Caki2 (cell line): ENCODE measurements at regions not wholly inside any gene's neighbourhood (a gene's known extent, or its start where the extent isn't known, plus 50 kb on each side); places are given as distances from the start of the nearest gene placed in this dataset.

Experiments
- DNase-seq: peaks from one replicate; pipeline ENCODE4 v3.0.0-alpha.2; 2015; ENCODE audit warnings: low read depth
- in situ Hi-C: cut with HindIII; loops from 2 replicates; pipeline ENCODE4 v1.10.0; 2016; ENCODE audit warnings: low sequenced_read_pairs, low pct_unique_long_range_greater_than_20kb, mixed read lengths

DNA sequence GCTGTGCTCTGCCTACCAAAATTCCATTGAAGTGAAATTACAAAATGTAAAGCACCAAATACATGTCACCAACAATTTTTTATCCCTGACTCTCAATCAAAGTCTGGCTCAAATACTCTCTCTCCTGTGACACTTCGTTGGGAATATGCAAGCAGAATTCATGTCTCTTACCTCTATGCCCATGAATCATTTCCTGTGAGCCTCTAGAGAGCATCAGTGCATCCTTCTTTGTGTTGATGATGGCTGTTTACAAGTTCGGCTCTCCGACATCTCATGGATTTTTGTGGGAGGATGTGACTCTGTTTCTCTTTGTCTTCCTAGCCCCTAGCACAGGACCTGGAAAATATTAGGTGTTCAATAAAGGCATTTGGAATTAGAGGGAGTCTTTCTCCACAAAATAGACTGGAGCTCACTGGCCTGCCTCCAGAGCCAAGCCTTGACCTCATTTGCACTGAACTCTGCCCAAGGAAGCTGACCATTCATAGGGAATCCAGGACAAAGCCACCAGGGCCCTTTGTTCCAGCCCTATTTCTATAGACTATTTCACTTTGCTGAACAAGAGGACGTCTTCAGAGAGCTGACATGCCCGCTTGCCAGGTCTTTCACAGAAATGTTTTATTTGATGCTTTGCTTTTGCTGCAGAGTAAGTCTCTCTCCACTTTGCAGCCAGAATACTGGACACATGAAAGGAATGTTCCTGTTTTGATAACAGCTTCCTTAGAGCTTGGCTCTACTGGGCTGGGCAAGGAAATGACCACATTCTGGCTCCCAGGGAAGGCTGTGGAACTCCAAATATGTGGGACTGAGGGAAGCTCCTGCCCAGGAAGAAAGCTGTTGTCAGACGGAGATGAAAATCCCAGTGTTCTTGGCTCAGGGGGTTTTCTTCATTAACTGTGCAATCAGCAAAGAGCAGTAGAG, 194.5 kb upstream of the CDYL start:
- in situ Hi-C loops = no loop called here

GRCh38 chr6:4580361-4580760, 195.8 kb upstream of the CDYL start:
- in situ Hi-C loops = no loop called here
- DNase-seq = no peak

More for the DNA sequence above, 194.5 kb upstream of the CDYL start:
- no peak for DNase-seq

- in situ Hi-C loops = no loop called here
- no peak for DNase-seq
These were observed 198.8 kb upstream of the CDYL start for GRCh38 chr6:4577406-4577805.

GRCh38 chr6:4575714-4576113, 200.5 kb upstream of the CDYL start:
- no peak for DNase-seq
- in situ Hi-C loops = no loop called here

- in situ Hi-C loops = no loop called here
- DNase-seq = no peak
These were observed 202.2 kb upstream of the CDYL start for GRCh38 chr6:4574007-4574406.

DNA sequence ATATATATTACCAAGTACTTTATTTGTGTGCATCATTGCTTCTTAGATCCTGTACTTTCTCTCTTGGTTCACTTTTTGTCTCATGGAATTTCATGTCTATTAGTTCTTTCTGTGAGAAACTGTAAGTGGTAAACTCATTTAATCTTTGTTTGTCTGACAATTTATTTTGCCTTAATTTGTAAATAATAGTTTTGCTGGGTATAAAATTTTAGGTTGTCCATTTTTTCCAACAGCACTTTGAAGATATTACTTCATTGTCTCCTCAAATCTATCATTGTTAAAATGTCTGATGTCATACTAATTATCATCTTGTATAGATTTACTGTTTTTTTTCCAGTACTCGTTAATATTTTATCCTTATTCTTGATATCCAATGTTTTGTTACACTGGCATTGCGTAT, 205.2 kb upstream of the CDYL start:
- no peak for DNase-seq
- in situ Hi-C loops = no loop called here

DNA sequence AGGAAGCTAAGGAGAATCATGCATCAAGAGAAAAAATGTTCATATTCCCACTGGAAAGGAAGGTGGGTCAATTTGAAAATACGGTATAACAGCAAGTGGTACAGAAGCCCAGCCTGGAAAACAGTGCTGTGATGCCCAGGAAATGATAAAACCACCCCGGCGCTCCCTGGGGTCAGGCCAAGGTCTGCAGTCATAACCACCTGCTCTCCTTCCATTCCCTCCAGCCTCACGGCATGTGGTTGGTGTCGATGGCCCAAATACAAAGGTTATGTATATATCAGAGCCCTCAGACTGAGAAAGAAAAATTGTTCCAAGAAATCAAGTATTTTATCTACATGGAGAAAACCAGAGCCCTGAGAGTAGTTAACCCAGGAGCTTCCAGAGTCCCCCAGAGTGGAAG, 208.1 kb upstream of the CDYL start:
- in situ Hi-C loops = no loop called here

DNA sequence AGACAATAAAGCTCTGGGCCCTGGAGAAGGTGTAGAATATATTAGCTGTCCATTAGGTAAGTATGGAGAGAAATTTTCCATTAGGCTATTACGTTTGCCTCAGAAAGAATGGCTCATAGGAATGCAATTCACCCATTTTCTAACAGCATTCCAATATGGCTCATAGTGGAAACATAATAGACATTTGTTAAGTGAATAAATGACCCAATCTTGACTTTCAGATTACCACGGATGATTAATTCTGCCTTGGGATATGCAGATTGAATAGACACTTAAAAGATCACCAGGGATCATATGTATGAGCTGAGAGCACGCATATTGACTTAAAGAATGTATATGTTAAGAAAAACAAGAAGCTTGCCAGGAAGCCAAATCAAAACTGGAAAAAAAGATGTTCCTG, 209.1 kb upstream of the CDYL start:
- in situ Hi-C loops = no loop called here
- DNase-seq = no peak

More for the DNA sequence above, 208.1 kb upstream of the CDYL start:
- no peak for DNase-seq

GRCh38 chr6:4565301-4566250, 210.6 kb upstream of the CDYL start:
- in situ Hi-C loops = no loop called here
- no peak for DNase-seq

DNA sequence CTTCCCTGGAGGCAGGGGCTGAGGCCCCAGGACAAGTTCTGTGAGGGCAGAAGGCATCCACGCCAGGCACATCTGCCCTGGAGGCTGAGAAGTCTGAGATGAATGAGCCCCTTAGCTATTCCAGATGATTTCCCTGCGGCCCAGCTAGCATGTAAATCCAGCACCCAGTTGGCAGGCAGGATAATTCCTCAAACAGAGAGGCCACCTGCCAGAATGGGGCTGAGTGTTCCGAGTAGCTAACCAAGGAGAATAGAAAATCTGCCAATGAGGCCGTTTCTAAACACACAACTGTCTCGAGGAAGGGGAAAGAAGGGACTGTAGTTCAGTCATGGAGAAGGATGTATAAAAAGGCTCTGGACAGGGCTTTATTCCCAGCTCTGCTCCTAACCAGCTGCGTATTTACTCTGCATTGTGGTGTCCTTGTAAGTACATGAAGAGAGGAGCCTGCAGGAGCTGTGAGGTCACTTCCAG, 211.4 kb upstream of the CDYL start:
- no peak for DNase-seq
- in situ Hi-C loops = no loop called here

DNA sequence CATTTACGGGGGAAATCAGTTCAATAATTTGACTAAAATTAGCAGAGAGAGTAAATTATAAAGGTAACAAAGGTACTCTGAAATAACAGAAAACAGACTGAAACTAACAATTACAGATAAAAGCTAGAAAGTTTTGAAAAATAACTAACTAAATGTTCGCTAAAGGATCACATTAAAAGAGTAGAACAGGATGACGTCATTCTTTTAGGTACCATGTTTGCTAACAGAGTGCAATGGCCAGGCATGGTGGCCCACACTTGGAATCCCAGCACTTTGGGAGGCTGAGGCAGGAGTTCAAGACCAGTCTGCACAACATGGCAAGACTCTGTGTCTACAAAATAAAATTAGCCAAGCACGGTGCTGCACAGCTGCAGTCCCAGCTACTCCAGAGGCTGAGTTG, 212.3 kb upstream of the CDYL start:
- in situ Hi-C loops = no loop called here
- no peak for DNase-seq

DNA sequence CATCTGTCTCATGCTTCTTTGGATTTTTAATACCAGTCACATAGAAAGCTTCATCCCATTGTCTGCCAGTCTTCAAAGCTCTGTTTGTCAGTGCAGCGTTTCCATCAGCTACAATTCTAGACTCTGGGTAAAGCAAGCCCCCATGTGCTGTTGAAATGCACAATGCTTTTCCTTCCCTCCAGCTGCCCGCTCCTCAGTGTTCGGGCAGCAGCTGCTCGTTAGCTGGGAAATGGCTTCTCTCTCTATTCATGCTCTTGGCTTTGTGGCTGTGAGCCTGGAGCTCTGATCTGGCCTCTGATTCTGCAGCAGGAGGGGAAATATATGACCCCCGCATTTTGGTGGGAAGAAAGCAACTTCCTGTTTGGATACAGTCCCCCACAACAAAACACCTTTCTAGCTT, 213.0 kb upstream of the CDYL start:
- in situ Hi-C loops = no loop called here

DNA sequence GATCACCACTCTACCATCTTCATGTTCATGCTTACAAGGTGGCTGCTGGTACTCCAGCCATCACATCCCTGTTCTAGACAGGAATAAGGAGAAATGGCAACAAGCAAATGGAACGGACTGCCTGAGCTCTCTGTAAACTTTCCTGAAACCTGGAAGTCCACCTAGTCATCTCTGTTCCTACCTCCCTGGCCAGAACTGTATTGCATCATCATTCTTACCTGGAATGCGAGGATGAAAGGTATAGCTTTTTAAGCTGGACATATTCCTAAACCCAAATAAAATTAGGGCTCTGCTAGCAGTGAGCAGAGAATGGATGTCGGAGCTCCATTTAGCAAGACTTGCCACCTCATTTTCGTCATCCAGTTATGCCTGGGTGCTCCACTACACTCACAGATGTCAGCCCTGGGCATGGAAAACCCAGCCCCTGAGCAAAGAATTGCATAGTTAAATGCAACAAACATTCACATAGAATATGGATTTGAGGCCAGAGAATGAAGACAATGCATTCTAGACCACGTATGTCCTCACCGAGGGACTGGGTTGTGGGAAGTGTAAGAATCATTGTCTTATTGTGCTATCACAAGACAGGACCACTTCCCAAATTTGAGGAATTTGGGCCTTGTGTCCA, 214.3 kb upstream of the CDYL start:
- no peak for DNase-seq
- in situ Hi-C loops = no loop called here

More for the DNA sequence above, 213.0 kb upstream of the CDYL start:
- no peak for DNase-seq

- in situ Hi-C loops = no loop called here
- no peak for DNase-seq
These were observed 215.1 kb upstream of the CDYL start for GRCh38 chr6:4561078-4561435.

- in situ Hi-C loops = no loop called here
- DNase-seq = no peak
These were observed 215.8 kb upstream of the CDYL start for GRCh38 chr6:4560221-4561077.

DNA sequence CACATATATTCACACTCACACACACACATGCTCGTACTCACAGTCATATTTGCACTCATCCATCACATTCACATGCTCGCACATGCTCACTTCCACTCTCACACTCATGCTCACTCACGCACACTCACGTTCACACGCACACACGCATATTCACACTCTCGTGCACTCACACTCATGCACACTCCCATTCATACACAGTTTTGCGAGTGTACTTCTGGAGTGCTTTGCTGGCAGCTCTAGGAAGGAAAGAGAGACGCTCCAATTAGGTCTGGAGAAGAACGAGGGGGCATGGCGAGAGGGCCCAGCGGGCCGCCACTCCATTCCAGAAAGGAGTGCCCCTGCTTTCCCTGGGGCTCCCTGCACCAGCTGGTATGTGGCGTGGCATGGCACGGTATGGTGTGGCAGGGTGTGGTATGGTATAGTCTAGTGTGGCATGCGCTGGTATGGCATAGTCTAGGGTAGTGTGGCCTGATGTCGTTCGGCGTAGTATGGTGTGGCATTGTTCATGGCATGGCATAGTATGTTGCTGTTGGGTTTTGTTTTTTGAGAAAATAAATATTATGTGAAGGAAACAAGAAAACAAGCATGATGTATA, 216.8 kb upstream of the CDYL start:
- DNase-seq = no peak
- in situ Hi-C loops = no loop called here

DNA sequence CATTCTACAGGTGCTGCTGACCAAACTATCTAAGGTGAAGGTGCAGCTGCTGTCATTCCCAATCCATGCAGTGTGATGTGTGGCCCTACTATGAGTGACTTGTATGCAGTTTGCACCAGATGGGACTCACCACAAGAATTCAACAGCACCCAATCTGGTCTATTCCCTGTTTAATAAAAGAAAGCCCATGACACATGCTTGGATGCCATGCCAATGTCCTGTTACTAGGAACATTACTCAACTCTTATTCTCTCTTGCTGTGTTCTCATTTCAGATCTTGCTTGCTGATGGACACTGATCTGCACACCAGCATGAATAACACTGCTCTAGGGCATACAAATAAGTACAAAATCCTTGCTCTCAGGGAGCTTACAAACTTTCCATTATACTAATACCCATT, 221.6 kb upstream of the CDYL start:
- in situ Hi-C loops = no loop called here

More for the DNA sequence above, 221.6 kb upstream of the CDYL start:
- no peak for DNase-seq
